ENCODE measurements at regions not wholly inside any gene's neighbourhood (a gene's known extent, or its start where the extent isn't known, plus 50 kb on each side); places are given as distances from the start of the nearest gene placed in this dataset.
A peak's percentile ranks its signal among the peaks of the same experiment; 100 is the strongest.
"Not testable (repeated sequence)": the region's sequence is repeated elsewhere in the genome, so short reads cannot be mapped to it uniquely, and the experiment has no call there.

DNA sequence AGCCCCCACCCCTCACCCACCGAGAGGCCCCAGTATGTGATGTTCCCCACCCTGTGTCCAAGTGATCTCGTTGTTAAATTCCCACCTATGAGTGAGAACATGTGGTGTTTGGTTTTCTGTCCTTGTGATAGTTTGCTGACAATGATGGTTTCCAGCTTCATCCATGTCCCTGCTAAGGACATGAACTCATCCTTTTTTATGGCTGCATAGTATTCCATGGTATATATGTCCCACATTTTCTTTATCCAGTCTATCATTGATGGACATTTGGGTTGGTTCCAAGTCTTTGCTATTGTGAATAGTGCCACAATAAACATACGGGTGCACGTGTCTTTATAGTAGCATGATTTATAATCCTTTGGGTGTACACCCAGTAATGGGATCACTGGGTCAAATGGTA is 79.2 kb downstream of the PXDC1 start:
- FAIRE-seq, result not testable (repeated sequence)

- FAIRE-seq, result no peak
These were observed 80.1 kb downstream of the PXDC1 start for GRCh38 chr6:3671382-3671781.

DNA sequence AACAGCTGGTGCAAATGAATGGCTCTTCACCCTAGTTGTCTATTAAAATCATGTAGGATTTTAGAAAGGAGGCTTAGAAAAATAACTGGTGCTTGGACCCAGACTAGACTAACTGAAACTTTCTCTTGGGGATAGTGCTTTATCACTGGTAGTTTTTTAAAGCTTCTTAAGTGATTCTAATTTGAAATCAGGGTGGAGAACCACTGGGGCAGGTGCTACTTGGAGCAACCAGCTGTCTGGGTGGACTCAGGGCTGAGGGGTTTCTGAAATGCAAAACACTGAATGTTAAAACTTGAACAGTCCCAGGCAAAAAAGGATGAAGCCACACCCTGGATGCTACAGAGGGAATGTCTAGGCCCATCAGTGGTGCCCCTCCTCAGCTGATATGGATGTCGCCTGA is 81.2 kb downstream of the PXDC1 start:
- no peak for FAIRE-seq

DNA sequence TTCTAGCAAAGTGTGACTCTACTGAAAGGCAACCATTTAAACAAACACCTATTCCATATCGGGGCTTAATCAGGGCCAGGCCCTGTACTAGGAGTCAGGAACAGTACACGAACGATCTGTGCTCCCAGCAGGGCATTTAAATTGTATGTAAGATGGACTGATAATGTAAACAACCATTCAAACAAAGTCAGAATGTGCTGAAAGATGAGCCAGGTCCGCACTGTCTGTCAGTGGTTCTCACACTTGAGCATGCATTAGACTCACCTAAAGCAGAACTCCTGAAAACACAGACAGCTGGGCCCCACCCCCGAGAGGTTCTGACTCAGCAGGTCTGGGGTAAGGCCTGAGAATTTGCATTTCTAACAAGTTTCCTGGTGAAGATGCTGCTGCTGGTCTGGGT is 81.6 kb downstream of the PXDC1 start:
- FAIRE-seq, result no peak

- no peak for FAIRE-seq
These were observed 85.9 kb downstream of the PXDC1 start for GRCh38 chr6:3665608-3666007.

DNA sequence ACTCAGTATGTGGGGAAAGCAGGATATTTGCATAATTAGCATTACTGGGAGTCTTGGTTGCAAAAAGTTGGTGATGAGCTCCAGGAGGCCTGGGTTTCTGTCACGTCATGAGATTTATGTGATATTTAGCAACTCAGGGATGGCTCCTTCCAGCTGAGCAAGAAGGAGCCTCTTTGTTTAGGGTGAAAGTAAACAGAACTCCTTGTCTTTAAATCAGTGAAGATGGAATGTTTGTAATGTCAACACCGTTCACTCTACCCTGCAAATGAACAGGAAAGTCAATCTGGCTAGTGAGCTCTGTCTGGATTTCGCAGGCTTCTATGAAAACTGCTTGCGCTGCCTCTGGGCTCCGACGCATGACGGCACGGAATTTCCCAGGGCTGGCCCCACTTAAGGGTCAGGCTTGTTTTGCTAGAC is 86.9 kb downstream of the PXDC1 start:
- FAIRE-seq, result peak; percentile 91

- no peak for FAIRE-seq
These were observed 87.7 kb downstream of the PXDC1 start for GRCh38 chr6:3663811-3664210.

DNA sequence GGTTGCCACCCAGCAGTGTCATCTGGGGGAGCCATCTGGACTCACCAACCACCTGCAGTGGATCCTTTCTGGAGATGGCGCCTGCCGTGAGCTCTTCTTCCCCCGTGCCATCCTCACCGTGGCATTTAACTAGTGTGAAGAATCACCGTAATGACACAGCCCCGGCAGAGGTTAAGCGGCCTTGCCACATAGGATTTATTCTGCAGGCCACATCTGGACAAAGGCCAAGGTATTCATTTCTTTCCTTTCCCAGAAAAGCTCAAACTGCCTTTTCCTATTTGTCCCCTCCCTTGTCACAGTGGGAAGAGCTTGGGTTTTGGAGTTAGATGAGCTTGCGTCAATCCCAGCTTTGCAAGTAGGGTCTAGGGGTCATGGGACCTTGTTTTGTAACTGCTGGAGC is 88.4 kb downstream of the PXDC1 start:
- FAIRE-seq, result no peak

GRCh38 chr6:3661390-3661789 is 90.1 kb downstream of the PXDC1 start:
- FAIRE-seq, result no peak

DNA sequence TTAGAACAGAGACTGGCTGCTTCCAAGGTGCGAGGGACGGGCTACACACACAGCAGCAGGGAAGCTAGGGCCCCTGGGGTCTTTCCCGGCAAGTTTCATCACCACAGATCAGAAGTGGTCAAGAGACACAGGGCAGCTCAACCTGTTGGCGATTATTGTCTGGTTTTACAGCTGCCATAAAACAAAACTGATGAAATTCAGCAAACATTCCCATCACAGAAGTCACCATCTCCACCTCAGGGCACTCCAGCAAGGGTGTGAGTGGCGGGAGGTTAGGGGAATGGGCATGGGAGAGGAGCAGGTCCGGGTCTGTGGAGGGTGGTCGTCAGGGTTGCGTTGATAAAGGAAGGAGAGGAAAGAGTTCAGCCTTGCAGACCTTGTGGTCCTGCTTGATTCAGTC is 91.0 kb downstream of the PXDC1 start:
- FAIRE-seq, result no peak

DNA sequence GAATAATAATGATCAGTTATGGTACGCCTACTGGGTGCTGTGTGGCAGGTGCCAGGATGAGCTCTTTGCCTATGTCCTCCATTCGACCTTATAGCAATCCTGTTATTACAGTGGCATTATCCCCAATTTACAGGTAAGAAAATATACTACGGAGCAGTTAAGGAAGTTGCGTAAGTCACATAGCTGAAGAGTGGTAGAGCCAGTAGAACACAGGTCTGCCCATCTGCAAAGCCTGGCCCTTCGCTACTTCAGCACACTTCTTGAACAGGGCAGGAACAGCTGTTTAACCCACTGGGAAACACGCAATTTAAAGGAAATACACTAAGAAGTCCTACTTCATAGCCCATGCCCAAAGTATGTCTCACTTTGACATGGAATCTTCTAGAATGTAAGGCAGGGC is 91.8 kb downstream of the PXDC1 start:
- no peak for FAIRE-seq

DNA sequence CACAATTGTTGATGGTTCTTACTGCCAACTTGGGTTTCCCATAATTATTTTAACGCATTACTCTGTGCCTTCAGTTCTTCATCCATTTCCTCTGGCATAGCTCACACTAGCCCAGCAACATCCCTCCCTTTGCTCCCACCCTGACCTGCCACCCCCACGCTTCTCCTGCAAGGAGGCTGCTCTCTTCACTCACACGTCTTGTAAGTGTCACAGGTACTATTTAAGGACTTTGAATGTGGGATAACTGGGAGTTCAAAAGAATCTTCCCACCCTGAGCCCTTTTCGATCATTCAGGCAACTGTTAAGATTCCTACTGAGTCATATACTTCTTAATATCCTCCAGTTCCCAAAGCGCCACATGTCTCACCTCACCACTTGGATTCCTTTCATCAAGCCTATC is 95.4 kb downstream of the PXDC1 start:
- no peak for FAIRE-seq

DNA sequence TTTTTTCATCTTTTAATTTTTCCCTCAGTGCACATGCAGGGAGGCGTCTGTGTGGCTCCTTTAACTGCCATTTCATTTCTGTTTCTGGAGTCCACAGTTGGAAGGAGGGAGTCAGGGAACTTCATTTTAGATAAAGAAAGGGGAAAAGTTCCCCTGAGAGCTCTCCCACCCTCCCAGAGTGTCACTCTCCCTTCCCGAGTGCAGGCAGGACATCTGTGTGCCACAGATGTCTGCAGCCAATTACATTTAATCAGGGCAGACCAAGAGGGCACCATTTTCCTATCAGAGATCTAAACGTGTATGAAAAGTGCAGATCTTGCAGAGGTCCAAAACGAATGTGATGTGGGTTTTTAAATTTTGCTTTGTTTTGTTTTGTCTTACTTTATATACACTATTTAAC is 96.6 kb downstream of the PXDC1 start:
- FAIRE-seq, result no peak

DNA sequence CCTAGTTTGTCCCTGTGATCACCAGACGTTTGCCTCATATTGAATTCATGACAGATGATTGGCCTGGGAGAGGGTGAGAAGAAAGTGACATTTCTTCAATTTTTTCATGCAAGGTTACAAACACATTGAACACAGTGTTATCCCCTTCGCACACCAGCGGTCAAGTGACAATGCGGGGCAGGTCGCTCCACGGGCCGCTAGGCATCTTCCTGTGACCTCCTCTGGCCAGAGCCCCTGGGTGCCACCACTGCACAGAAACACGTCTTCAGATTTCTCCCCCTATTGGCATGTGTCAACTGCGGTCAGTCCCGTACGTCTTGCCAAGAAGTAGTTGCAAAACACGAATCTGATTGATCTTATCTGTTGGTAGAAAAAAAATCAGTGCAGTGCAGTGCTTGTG is 97.1 kb downstream of the PXDC1 start:
- no peak for FAIRE-seq

- no peak for FAIRE-seq
These were observed 97.9 kb downstream of the PXDC1 start for GRCh38 chr6:3653528-3654070.

DNA sequence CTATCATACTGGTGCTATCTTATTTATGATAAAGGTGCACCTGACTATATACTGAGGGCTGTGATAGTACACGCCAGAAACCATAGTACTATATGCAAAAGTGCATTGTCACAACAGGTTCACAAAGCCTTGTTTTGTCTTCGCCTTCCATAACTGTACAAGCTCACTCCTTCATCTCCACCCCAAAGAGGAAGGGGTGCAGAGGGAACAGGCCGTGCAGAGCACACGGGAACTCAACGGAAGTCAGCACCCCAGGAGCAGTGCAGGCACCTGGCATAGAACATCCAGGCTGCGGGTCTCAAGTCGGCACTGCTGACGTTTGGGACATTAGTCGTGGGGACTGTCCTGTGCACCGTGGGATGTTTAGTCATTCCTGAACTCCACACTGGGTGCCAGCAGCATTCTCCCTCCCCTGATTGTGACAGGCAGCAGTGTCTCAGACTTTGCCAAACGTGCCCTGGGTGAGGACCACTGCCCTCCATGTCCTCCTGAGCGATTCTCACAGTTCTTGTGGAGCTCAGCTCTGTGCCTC is 99.7 kb downstream of the PXDC1 start:
- FAIRE-seq, result no peak

GRCh38 chr6:3650959-3651697 is 100.4 kb downstream of the PXDC1 start:
- FAIRE-seq, result no peak

DNA sequence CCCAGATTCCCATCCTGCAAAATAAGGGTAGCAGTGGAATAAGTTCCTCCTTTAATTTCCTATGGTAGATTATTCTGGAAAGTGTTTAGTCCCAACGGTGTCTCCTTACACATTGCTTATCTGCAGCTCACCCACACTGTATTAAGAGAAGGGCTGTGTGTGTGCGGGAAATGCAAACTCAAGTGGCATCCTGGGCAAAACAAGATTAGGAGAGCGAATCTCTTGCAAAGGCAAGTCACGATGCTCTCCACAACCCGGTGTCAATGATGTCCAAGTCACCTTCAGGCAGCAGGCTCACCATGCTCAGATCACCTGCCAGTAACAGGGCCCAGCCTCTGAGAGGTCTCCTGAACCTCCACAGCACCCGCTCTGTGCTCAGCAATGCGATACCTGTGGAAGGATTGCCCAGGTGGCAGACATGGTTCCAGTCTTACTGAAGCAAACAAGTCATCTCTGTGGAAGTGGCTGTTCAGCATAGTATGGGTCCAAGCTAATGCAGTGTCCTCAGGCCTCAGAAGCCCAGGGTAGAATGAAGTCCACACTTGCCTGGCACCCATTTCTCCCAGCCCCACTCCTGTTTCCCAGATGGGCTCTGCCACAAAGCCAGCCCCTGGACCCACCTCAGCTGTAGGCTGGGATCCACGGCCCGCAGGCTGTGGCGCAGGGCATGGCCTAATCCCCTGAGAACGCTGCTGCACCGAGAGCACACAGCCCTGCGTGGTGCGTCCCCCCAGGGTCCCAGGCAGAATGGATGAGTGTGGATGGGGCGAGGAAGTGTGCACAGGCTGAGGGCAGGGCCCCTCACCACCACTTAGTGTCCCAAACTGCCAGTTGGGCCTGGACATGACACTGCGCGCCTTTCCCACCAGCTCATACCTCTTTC is 101.2 kb downstream of the PXDC1 start:
- no peak for FAIRE-seq

DNA sequence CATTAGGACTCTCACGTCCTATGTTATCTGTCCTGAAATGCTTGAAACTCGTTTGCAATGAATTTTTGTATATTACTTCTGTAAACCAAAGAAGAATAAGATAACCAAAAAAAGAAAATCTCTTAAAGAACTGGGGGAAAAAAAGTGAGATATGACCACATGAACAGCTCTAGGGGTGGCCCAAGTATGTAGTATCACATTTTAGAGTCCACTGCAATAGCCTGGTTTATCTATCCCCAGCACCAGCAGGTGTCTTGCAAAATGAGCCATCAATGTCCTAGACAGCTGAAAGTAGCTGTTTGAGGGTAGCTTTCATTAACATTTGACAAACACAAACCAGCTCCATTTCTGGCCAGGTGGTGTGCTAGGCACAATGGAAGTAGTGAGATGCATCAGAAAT is 102.8 kb downstream of the PXDC1 start:
- FAIRE-seq, result no peak

GRCh38 chr6:3646616-3647362 is 104.7 kb downstream of the PXDC1 start:
- no peak for FAIRE-seq

GRCh38 chr6:3644739-3645012 is 106.8 kb downstream of the PXDC1 start:
- no peak for FAIRE-seq

- no peak for FAIRE-seq
These were observed 107.4 kb downstream of the PXDC1 start for GRCh38 chr6:3643921-3644738.
